ENCODE measurements at regions not wholly inside any gene's neighbourhood (a gene's known extent, or its start where the extent isn't known, plus 50 kb on each side); places are given as distances from the start of the nearest gene placed in this dataset.

DNA sequence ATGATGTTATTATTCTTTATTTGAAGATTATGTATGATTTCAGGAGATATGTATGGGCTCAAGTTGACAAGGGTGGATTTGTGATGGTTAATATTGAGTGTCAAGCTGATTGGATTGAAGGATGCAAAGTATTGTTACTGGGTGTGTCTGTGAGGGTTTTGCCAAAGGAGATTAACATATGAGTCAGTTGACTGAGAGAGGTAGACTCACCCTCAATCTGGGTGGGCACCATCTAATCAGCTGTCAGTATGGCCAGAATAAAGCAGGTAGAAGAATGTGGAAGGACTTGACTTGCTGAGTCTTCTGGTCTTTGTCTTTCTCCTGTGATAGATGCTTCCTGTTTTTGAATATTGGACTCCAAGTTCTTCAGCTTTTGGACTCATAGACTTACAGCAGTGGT, 973.7 kb downstream of the MCTP2 start:
- TF ChIP-seq, protein P1, sequence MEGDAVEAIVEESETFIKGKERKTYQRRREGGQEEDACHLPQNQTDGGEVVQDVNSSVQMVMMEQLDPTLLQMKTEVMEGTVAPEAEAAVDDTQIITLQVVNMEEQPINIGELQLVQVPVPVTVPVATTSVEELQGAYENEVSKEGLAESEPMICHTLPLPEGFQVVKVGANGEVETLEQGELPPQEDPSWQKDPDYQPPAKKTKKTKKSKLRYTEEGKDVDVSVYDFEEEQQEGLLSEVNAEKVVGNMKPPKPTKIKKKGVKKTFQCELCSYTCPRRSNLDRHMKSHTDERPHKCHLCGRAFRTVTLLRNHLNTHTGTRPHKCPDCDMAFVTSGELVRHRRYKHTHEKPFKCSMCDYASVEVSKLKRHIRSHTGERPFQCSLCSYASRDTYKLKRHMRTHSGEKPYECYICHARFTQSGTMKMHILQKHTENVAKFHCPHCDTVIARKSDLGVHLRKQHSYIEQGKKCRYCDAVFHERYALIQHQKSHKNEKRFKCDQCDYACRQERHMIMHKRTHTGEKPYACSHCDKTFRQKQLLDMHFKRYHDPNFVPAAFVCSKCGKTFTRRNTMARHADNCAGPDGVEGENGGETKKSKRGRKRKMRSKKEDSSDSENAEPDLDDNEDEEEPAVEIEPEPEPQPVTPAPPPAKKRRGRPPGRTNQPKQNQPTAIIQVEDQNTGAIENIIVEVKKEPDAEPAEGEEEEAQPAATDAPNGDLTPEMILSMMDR (conservative IDR thresholded peaks at IDR 0.05 in 1 of 2, IDR thresholded peaks at IDR 0.05 in 1 of 2; ENCODE audit: low read depth in 1 of 2, low read length in 2 of 2) = no peak
- TF ChIP-seq EZH2 (IDR thresholded peaks at IDR 0.05; ENCODE audit: low read length, missing control alignments) = no peak

All from fibroblast of lung (primary cell).